Tibial nerve (tissue), 3 donors: ENCODE measurements at regions not wholly inside any gene's neighbourhood (a gene's known extent, or its start where the extent isn't known, plus 50 kb on each side); places are given as distances from the start of the nearest gene placed in this dataset.

Source experiments
- CTCF ChIP-seq, 5 experiments: fragments of 200-600 bp in 3 of 5; fragments of 450-650 bp in 2 of 5; sonication (generic) in 3 of 5; IDR thresholded peaks; one replicate each; pipeline ENCODE4 v1.5.1; 2016 to 2019; ENCODE audit warnings: antibody characterized with exemption in 5 of 5, mild to moderate bottlenecking in 3 of 5, moderate library complexity in 2 of 5
- POLR2A ChIP-seq, 2 donors: fragments of 450-650 bp; IDR thresholded peaks; one replicate each; pipeline ENCODE4 v1.6.1; 2017; ENCODE audit warnings: antibody characterized with exemption in 2 of 2, mild to moderate bottlenecking in 2 of 2, moderate library complexity in 2 of 2

- TF ChIP-seq POLR2A (IDR thresholded peaks at IDR 0.05) = no peak
- no peak for TF ChIP-seq CTCF (IDR thresholded peaks at IDR 0.05)
These were observed 245.1 kb upstream of the KLHL4 start for GRCh38 chrX:87272491-87272890.
